ENCODE measurements at regions not wholly inside any gene's neighbourhood (a gene's known extent, or its start where the extent isn't known, plus 50 kb on each side); places are given as distances from the start of the nearest gene placed in this dataset.

DNA sequence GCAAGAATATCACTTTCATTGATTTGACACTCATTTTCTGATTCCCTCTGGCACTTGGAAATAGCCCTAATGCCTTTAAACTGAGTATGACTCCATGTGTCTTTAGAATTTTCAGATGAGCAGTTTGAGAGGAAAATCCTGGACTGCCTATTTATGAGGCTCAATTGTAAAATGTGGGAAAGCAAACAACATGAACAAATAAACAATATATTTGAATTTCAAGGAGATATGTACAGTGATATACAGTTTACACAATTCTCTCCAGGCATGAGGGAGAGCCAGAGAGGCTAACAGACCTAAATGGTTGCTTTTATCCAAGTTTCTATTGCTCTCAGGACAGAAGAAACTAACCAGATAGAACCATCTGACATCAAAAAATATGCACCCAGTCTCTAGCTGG is 748.2 kb upstream of the NRSN1 start:
- TF ChIP-seq POLR2A (IDR thresholded peaks at IDR 0.05) = no peak
- TF ChIP-seq, protein P1, sequence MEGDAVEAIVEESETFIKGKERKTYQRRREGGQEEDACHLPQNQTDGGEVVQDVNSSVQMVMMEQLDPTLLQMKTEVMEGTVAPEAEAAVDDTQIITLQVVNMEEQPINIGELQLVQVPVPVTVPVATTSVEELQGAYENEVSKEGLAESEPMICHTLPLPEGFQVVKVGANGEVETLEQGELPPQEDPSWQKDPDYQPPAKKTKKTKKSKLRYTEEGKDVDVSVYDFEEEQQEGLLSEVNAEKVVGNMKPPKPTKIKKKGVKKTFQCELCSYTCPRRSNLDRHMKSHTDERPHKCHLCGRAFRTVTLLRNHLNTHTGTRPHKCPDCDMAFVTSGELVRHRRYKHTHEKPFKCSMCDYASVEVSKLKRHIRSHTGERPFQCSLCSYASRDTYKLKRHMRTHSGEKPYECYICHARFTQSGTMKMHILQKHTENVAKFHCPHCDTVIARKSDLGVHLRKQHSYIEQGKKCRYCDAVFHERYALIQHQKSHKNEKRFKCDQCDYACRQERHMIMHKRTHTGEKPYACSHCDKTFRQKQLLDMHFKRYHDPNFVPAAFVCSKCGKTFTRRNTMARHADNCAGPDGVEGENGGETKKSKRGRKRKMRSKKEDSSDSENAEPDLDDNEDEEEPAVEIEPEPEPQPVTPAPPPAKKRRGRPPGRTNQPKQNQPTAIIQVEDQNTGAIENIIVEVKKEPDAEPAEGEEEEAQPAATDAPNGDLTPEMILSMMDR (IDR thresholded peaks at IDR 0.05) = no peak
